ENCODE measurements at regions not wholly inside any gene's neighbourhood (a gene's known extent, or its start where the extent isn't known, plus 50 kb on each side); places are given as distances from the start of the nearest gene placed in this dataset.

- DNase-seq (ENCODE audit: insufficient read length) (no peak), FAIRE-seq (no peak)
- no peak for TF ChIP-seq POLR2A (IDR thresholded peaks at IDR 0.05; ENCODE audit: low read depth, low read length)
- TF ChIP-seq POLR2AphosphoS5 (IDR thresholded peaks at IDR 0.05; ENCODE audit: low read depth, low read length) = no peak
Measured at GRCh38 chr2:234130777-234131181, 80.3 kb downstream of the SPP2 start.

- DNase-seq (ENCODE audit: insufficient read length) = no peak
- no peak for FAIRE-seq
- TF ChIP-seq TAF1 (IDR thresholded peaks at IDR 0.05; ENCODE audit: borderline replicate concordance, low read depth, low read length) (no peak), POLR2A (IDR thresholded peaks at IDR 0.05; ENCODE audit: low read depth, low read length) (no peak), POLR2AphosphoS5 (IDR thresholded peaks at IDR 0.05; ENCODE audit: low read depth, low read length) (no peak)
Measured at GRCh38 chr2:234128606-234129005, 78.1 kb downstream of the SPP2 start.
